ENCODE measurements at regions not wholly inside any gene's neighbourhood (a gene's known extent, or its start where the extent isn't known, plus 50 kb on each side); places are given as distances from the start of the nearest gene placed in this dataset.
"Not testable (repeated sequence)": the region's sequence is repeated elsewhere in the genome, so short reads cannot be mapped to it uniquely, and the experiment has no call there.

DNA sequence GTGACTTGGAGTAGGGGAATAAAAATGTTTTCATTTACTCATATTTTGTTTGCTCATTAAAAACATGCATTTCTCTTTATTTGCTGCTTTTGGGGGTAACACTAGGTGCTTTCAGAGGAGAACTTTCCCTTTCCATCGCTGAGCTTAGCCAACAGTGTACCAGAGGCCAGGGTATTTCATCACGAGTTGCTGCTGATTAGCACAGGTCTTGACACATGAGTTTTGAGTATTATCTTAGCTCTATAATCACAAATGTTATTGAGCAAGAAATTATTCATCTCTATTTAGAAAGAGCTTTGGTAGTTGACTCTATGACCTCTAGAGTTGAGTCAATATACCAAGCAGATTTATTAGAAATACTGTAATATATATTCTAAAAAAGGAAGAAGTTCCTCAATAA, 375.9 kb downstream of the NXPH1 start:
- no peak for DNase-seq (ENCODE audit: missing footprints)
- ATAC-seq = no peak
- intact Hi-C loops (cut with DNase I) = no loop called here

DNA sequence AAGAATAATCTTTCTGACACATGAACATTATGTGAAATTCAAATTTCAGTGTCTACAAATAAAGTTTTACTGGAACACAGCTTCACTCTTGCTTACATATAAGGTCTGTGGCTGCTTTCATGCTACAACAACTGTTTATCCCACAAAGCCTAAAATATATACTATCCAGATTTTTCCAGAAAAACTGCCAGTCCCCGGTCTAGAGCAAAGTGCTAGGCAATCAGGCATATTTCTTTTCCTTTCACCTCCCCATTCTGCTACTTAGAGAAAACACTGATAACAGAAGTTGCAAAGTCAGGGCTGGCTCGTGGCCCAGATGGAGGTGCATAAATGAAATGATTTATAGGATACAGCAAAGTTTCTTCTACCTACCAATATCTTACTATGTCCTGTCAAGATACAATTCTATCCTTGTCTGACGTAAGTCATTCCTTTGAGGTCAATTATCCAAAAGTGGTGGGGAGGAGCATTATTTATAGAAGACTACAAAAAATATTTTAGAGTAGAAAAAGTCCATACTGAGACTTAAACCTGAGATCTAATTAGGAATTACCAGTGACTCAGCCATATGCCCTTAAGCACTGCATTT, 384.1 kb downstream of the NXPH1 start:
- DNase-seq (ENCODE audit: missing footprints) = no peak
- no peak for ATAC-seq
- intact Hi-C loops (cut with DNase I) = no loop called here

DNA sequence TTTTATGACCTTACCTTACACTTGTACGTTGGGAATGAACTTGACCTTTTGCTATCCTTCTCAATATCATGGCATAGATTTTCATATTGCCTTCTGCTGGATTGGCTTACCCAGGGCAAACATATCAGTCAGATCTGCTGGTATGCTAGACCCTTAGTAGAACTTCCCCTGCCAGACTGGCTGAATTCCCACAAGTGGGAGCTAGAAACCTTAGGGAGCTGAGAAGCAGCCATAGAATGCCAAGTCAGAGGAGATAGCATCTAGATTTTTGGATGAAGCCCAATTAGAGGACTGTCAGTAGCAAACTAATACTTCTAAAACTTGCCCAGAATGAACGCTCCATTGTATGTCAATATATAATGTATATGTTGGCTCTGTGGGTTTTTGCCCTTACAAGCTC, 385.0 kb downstream of the NXPH1 start:
- DNase-seq (ENCODE audit: missing footprints) (no peak), ATAC-seq (no peak)
- intact Hi-C loops (cut with DNase I) = no loop called here

DNA sequence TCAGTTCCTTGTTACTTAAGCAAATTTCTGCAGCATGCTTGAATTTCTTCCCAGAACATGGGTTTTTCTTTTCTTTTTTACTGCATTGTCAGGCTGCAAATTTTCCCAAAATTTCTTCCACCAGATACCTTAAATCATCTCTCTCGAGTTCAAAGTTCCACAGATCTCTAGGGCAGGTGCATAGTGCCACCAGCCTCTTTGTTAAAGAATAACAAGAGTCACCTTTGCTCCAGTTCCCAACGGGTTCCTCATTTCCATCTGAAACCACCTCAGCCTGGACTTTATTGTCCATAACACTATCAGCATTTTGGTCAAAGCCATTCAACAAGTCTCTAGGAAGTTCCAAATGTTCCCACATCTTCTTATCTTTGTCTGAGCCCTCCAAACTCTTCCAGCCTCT, 389.2 kb downstream of the NXPH1 start:
- DNase-seq (ENCODE audit: missing footprints) = no peak

DNA sequence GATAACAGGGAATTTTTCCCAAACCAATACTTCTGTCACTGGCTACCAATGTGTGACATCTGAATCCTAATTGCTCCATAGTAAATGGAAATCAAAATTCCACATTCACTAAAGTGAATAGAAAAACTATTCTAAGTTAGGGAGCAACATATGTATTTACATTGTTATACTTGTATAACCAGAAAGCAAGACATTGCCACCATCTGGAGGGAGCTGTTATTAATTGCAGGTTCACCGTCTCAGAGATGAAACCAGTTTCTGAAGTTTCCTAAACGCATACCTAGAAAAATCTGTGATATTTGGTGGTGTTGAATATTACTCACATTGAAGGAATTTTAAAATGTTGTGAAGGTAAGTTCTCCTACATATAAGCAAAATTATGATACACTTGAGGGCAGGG, 390.1 kb downstream of the NXPH1 start:
- DNase-seq (ENCODE audit: missing footprints) (no peak), ATAC-seq (no peak)
- intact Hi-C loops (cut with DNase I) = no loop called here

More for the DNA sequence above, 389.2 kb downstream of the NXPH1 start:
- no peak for ATAC-seq
- intact Hi-C loops (cut with DNase I) = no loop called here

DNA sequence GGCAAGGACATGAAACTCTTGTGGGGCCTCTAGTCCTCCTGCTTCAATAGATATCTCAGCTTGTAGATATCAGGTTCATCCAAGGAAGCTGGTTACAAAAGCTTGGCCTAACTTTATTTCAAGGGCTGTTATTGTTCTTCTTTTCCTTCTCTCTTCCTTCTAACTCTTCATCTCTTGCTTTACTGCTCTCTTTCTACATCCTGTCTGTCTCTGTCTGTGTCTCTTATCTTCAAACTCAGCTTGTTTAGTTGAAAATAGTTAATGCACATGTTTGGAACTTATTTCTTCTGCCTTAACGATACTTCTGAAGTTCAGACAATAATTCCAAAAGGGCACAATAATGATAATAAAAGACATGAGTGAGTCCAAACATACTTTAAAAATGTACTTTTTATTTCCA, 393.9 kb downstream of the NXPH1 start:
- no peak for ATAC-seq
- intact Hi-C loops (cut with DNase I) = no loop called here
- DNase-seq (ENCODE audit: missing footprints) = no peak

DNA sequence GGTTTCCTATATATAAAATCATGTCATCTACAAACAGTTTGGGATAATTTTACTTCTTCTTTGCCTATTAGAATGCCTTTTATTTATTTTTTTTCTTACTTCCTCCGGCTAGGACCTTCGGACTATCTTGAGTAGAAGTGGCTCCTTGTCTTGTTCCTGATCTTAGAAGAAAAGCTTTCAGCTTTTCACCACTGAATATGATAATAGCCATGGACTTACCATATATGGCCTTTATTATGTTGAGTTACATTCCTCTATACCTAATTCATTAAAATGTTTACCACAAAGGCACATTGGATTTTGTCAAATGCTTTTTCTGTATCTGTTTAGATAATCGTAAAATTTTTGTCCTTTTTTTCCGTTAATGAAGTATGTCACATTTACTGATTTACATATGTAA, 395.7 kb downstream of the NXPH1 start:
- ATAC-seq = no peak
- intact Hi-C loops (cut with DNase I) = no loop called here
- no peak for DNase-seq (ENCODE audit: missing footprints)

DNA sequence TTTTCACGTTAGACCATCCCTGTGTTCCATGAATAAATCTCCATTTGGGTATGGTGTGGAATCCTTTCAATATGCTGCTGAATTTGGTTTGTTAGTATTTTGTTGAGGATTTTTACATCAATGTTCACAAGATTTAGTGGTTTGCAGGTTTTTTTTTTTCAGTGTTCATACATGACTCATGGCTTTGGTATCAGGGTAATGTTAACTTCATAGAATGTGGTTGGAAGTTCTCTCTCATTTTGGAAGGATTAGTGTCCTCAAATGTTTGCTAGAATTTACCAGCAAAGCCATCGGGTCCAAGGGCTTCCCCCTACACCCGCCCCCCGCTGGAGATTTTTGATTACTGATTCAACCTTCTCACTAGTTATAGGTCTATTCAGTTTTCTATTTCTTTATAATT, 398.0 kb downstream of the NXPH1 start:
- DNase-seq (ENCODE audit: missing footprints) = no peak
- intact Hi-C loops (cut with DNase I) = no loop called here
- ATAC-seq = no peak

DNA sequence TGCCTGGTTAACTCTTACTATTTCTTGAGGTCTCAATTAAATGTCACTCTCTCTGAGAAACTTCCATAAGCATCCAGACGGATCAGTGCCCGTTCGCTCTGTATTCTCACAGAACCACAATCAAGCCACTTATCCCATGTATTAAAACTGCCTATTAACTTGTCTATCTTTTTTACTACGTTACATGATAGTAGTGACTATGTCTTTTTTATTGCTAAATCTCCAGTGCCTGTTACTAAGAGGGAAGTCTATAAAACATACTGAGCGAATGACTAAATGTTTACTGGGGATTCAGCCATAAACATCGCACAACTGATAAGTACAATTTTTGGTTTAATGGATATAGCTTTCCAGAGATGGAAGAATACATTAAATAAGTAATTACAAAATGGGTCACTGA, 399.9 kb downstream of the NXPH1 start:
- ATAC-seq (no peak), DNase-seq (ENCODE audit: missing footprints) (no peak)
- intact Hi-C loops (cut with DNase I) = no loop called here

DNA sequence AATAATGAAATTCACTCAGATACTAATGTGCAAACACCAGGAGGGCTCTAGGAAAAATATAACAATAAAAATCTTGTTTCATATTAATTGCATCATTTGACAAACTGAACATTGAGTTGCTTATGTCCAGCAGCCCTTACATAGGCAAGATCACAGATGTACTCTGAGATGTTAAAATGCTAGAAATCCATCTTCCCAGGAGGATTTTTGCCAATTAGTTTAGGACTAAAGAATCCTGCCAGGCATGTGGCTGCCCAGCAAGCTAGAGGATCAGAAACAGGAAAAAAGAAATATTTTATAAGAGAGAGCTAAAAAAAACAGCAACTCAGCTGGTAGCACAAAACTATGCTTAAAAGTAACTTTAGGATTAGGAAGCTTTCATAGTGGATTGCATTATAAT, 407.8 kb downstream of the NXPH1 start:
- intact Hi-C loops (cut with DNase I) = no loop called here
- no peak for ATAC-seq
- DNase-seq (ENCODE audit: missing footprints) = no peak

DNA sequence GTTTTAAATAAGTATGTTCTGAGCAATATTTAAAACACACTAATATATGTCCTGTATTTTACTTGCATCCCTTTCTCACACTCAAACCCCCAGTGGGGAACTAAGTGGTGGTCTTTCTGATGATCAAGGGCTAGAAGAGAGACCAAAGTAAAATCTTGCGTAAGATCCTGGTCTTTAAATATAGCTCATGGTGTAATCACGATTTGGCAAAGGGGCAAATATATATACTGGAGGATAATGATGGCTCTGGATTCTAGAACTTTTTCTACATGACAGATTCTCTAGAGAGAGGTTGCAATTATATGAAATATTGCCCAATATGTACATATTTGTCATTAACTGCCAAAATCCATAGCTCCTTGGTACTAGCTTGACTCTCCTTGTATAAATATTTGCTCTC, 438.3 kb downstream of the NXPH1 start:
- intact Hi-C loops (cut with DNase I) = no loop called here
- ATAC-seq (no peak), DNase-seq (ENCODE audit: missing footprints) (no peak)

DNA sequence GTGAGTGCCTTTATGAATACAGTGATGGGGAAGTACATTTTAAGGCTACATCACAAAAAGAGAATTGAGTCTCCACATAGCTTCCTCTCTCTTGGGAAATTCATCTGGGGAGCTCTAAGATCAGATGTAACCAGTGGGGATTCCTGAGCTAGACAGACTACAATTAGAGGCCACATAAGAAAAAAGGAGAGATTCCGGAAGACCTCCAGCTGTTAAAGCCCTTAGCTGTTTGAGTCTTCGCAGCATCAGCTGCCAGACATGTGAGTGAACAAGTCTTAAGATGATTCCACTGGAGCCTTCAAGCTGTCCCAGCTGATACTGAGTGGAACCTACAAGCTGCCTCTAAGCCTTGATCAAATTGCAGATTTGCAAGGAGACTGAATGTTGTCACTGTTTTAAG, 448.5 kb downstream of the NXPH1 start:
- ATAC-seq = no peak
- no peak for DNase-seq (ENCODE audit: missing footprints)
- intact Hi-C loops (cut with DNase I) = no loop called here

DNA sequence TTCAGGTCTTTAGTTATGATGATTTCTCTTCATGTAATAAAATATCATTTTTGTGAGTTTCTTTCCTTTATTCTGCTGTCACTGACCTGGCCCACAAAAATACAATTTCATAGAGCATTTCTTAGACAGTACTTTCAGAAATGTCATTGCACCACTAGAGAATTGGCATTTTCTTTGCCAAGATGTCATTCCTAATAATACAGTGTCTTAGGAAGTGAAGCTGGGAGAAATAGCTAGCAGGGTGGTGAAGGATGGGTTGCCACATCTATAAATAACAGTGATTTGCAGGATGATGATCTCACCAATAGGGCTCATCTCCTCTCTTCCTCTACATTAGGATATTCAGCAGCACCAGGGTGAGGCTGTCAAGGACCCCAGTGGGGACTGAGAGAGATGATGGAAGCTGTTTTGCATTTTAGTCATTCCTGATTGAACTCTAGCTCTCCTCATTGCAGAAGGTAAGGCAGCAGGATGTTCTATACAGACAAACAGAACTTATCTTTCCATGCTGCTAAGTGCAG, 452.1 kb downstream of the NXPH1 start:
- intact Hi-C loops (cut with DNase I) = no loop called here
- DNase-seq (ENCODE audit: missing footprints) = no peak
- ATAC-seq = no peak

DNA sequence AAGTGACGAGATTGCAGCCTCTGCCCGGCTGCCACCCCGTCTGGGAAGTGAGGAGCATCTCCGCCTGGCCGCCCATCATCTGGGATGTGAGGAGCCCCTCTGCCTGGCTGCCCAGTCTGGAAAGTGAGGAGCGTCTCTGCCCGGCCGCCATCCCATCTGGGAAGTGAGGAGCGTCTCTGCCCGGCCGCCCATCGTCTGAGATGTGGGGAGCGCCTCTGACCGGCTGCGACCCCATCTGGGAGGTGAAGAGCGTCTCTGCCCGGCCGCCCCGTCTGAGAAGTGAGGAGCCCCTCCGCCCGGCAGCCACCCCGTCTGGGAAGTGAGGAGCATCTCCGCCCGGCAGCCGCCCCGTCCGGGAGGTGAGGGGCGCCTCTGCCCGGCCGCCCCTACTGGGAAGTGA, 456.9 kb downstream of the NXPH1 start:
- ATAC-seq; intact Hi-C loops (cut with DNase I); DNase-seq (ENCODE audit: missing footprints): not testable (repeated sequence)

DNA sequence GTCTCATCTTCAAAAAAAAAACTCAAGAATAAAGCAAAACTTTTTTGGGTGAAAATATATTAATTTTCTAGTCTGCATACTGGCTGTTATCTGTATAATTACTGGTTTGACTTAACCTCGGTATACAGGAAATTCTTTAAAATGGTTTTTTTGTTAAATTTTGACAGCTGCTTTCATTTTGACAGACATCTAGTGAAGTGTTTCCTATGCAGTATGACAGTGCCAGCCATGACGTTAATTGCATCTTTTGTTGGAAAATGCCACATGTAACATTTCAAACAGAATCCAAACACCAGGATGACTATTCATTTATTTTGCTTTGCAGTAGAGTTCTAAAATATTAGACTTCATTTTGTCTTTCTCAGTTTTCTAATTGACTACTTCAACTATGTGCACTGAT, 460.4 kb downstream of the NXPH1 start:
- no peak for DNase-seq (ENCODE audit: missing footprints)
- intact Hi-C loops (cut with DNase I) = no loop called here
- no peak for ATAC-seq

DNA sequence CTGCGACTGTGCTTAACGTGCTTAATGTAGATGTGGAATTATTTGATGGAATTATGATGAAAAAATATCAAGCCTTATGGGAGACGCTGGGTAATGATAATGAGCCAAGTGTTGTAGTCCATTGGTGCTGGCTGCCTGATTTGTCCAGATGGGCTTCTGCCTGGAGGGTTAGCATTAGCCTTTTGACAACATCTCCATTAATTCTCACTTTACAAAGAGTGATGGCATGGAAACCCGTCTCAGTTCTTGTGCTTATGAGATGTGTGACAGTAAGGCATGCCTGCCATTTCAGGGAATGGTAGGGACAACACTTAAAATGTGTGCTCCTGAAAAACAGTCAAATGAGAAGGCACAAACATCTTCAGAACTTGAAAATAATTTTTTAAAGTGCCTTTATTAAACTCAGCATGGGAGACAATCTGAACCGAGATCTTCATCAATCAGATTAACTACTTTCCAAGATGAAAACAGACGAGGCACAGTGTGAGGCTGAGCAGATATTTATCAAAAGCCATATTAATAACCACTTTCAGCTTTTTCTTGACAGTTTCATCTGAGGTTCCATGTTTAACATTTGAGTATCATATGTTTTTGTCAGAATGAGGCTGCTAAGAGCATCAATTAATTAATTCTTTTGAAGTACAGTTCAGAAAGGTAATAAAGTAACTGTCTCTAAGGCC, 473.1 kb downstream of the NXPH1 start:
- ATAC-seq (no peak), DNase-seq (ENCODE audit: missing footprints) (no peak)
- intact Hi-C loops (cut with DNase I) = no loop called here

DNA sequence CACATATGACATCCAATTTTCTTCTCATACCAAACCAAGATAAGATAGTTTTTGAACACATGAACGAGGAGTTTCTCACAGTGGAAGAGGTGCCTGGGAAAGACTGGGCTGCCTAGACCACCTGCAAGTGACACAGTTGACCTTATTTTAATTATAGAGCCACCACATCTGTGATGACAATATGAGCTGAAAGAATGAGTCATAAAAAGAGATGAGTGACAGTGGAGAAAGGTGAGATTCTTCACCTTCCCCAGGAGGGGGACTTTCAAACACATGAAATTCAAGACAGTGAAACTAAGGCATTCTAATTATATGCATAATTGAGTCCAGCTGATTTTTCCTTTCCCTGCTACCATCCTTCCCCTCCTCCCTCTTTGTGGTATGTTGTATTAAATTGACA, 475.5 kb downstream of the NXPH1 start:
- no peak for ATAC-seq
- intact Hi-C loops (cut with DNase I) = no loop called here
- DNase-seq (ENCODE audit: missing footprints) = no peak

DNA sequence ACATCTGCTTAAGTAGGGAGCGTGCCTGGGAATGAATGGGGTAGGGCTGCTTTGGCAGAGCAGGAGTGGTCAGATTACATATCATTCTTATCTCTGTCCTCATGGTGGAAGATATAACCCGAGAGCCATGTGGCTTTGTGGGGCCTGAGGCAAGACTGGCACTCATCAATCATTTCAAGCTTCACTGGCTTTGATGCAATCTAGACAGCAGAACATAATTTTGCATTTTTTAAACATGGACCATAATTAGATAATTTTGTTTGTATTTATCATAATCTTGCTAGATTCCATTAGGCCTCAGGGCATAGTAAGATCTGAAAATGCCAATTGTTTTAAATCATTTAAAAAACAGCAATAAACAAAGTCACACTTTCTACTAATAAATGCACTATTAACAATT, 480.3 kb downstream of the NXPH1 start:
- DNase-seq (ENCODE audit: missing footprints) (no peak), ATAC-seq (no peak)
- intact Hi-C loops (cut with DNase I) = no loop called here

DNA sequence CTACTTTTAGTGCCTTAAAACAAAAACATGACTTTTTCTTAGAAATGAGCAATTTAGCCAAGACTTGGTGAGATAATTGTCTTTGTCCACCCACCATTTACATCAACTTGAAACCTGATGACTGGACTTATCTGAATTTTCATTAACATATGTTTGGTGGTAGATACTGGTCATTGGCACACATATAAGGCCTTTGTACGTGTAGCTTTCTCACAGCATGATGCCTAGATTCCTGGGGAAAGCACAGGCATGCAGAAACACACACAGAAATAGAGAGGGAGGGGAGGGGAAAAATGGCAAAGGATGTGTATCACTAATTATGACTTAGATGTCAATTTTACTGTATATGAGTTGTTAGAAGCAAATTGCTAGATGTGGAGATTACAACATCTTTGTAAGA, 488.4 kb downstream of the NXPH1 start:
- no peak for ATAC-seq
- DNase-seq (ENCODE audit: missing footprints) = no peak
- intact Hi-C loops (cut with DNase I) = no loop called here

DNA sequence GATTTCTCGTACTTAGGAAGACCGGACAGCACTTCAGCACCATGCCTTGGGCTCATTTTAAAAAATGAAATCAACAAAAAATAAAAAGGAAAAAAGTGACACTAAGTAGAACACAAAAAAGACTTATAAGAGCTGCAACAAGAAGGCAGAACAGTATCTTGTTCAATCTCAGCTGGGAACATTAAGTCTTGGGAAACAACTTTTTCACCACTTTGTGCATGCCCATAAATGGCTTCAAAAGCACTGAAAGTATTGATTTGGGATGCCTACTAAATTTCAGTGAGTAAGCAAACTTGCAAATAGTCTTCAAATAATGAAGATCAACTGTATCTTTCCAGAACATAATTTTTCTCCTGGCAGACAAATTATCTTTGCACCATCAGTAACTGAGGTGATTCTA, 489.3 kb downstream of the NXPH1 start:
- intact Hi-C loops (cut with DNase I) = no loop called here

More for the DNA sequence above, 489.3 kb downstream of the NXPH1 start:
- DNase-seq (ENCODE audit: missing footprints) (no peak), ATAC-seq (no peak)
